ENCODE measurements at regions not wholly inside any gene's neighbourhood (a gene's known extent, or its start where the extent isn't known, plus 50 kb on each side); places are given as distances from the start of the nearest gene placed in this dataset.

GRCh38 chr5:2185646-2186471 is 303.1 kb upstream of the IRX4 start:
- no peak overlapping the region for H3K27ac ChIP-seq (ENCODE audit: low read depth, low read length)
- no peaks in the 10 kb centered on the region for H3K36me3 ChIP-seq (ENCODE audit: insufficient read depth, low read length)
- no peak overlapping the region for H3K4me3 ChIP-seq (ENCODE audit: low read depth in 1 of 2, low read length in 2 of 2)
- H3K4me1 ChIP-seq (ENCODE audit: insufficient read depth, low read length), result no peaks in the 10 kb centered on the region
- no peaks in the 10 kb centered on the region for H3K27me3 ChIP-seq (ENCODE audit: control insufficient read depth in 1 of 2, insufficient read depth in 2 of 2, low read length in 2 of 2)
- H3K9me3 ChIP-seq (ENCODE audit: low read length), result no peaks in the 10 kb centered on the region
- H3K9ac ChIP-seq (ENCODE audit: low read length), result no peak overlapping the region

- no peaks in the 10 kb centered on the region for H3K9me3 ChIP-seq (ENCODE audit: low read length)
- no peaks in the 10 kb centered on the region for H3K4me1 ChIP-seq (ENCODE audit: insufficient read depth, low read length)
- H3K4me3 ChIP-seq (ENCODE audit: low read depth in 1 of 2, low read length in 2 of 2), result no peak overlapping the region
- H3K9ac ChIP-seq (ENCODE audit: low read length), result no peak overlapping the region
- H3K27me3 ChIP-seq (ENCODE audit: control insufficient read depth in 1 of 2, insufficient read depth in 2 of 2, low read length in 2 of 2), result no peaks in the 10 kb centered on the region
- no peaks in the 10 kb centered on the region for H3K36me3 ChIP-seq (ENCODE audit: insufficient read depth, low read length)
- H3K27ac ChIP-seq (ENCODE audit: low read depth, low read length), result no peak overlapping the region
These were observed 302.1 kb upstream of the IRX4 start for GRCh38 chr5:2184563-2185540.

GRCh38 chr5:2184026-2184366 is 301.3 kb upstream of the IRX4 start:
- no peak overlapping the region for H3K9ac ChIP-seq (ENCODE audit: low read length)
- H3K9me3 ChIP-seq (ENCODE audit: low read length), result no peaks in the 10 kb centered on the region
- no peaks in the 10 kb centered on the region for H3K4me1 ChIP-seq (ENCODE audit: insufficient read depth, low read length)
- no peak overlapping the region for H3K4me3 ChIP-seq (ENCODE audit: low read depth in 1 of 2, low read length in 2 of 2)
- no peaks in the 10 kb centered on the region for H3K27me3 ChIP-seq (ENCODE audit: control insufficient read depth in 1 of 2, insufficient read depth in 2 of 2, low read length in 2 of 2)
- H3K36me3 ChIP-seq (ENCODE audit: insufficient read depth, low read length), result no peaks in the 10 kb centered on the region
- no peak overlapping the region for H3K27ac ChIP-seq (ENCODE audit: low read depth, low read length)

DNA sequence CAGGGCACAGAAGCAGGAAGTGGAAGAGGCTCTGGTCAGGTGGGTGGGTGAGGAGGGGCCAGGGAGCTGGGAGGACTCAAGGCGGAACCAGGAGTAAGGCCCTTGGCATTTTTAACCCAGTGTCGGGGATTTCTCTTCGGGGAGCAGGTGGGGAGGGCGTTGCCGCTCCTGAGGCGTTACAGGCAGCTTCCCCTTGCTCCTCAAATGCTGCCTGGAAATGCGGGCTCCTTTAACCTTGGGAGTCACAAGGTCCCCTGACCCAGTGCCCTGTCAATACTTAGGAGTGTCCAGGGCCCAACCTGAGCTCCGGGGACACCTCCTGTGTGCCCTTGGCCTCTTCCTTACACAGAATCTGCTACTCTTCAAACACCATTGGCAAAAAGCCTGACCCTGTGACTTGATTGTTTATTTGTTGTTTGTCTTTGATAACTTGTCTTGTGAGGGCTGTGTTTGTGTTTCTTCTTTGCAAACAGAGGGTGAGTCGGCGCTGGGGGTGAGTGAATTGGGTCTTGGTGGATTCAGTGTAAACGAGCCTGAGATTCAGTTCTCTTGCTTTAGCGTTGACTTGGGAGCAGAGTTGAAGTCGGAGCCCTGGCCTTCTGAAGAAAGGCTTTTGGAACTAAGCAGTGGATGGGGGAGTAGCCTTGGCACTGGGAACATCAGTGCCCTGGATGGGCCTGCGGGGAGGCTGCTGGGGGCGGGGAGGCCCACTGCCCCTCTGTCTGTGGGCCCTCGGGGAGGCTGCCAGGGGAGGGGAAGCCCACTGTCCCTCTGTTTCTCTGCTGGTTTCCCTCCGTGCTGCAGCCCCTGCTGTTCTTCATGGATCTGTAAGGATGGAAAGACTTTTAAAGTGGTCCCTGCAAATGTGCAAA is 300.7 kb upstream of the IRX4 start:
- Histone ChIP-seq H3K27me3 (ENCODE audit: control insufficient read depth in 1 of 2, insufficient read depth in 2 of 2, low read length in 2 of 2) (no peaks in the 10 kb centered on the region), H3K4me3 (ENCODE audit: low read depth in 1 of 2, low read length in 2 of 2) (no peak overlapping the region), H3K9ac (ENCODE audit: low read length) (no peak overlapping the region), H3K27ac (ENCODE audit: low read depth, low read length) (no peak overlapping the region), H3K4me1 (ENCODE audit: insufficient read depth, low read length) (no peaks in the 10 kb centered on the region), H3K36me3 (ENCODE audit: insufficient read depth, low read length) (no peaks in the 10 kb centered on the region), H3K9me3 (ENCODE audit: low read length) (no peaks in the 10 kb centered on the region)

- no peak overlapping the region for H3K4me3 ChIP-seq (ENCODE audit: low read depth in 1 of 2, low read length in 2 of 2)
- H3K9me3 ChIP-seq (ENCODE audit: low read length), result no peaks in the 10 kb centered on the region
- no peaks in the 10 kb centered on the region for H3K36me3 ChIP-seq (ENCODE audit: insufficient read depth, low read length)
- H3K4me1 ChIP-seq (ENCODE audit: insufficient read depth, low read length), result no peaks in the 10 kb centered on the region
- H3K9ac ChIP-seq (ENCODE audit: low read length), result no peak overlapping the region
- no peak overlapping the region for H3K27ac ChIP-seq (ENCODE audit: low read depth, low read length)
- H3K27me3 ChIP-seq (ENCODE audit: control insufficient read depth in 1 of 2, insufficient read depth in 2 of 2, low read length in 2 of 2), result no peaks in the 10 kb centered on the region
These were observed 299.3 kb upstream of the IRX4 start for GRCh38 chr5:2182020-2182419.

GRCh38 chr5:2181557-2181956 is 298.8 kb upstream of the IRX4 start:
- no peak overlapping the region for H3K9ac ChIP-seq (ENCODE audit: low read length)
- H3K36me3 ChIP-seq (ENCODE audit: insufficient read depth, low read length), result no peaks in the 10 kb centered on the region
- H3K4me3 ChIP-seq (ENCODE audit: low read depth in 1 of 2, low read length in 2 of 2), result no peak overlapping the region
- no peaks in the 10 kb centered on the region for H3K27me3 ChIP-seq (ENCODE audit: control insufficient read depth in 1 of 2, insufficient read depth in 2 of 2, low read length in 2 of 2)
- no peaks in the 10 kb centered on the region for H3K9me3 ChIP-seq (ENCODE audit: low read length)
- H3K4me1 ChIP-seq (ENCODE audit: insufficient read depth, low read length), result no peaks in the 10 kb centered on the region
- no peak overlapping the region for H3K27ac ChIP-seq (ENCODE audit: low read depth, low read length)

GRCh38 chr5:2181149-2181548 is 298.4 kb upstream of the IRX4 start:
- Histone ChIP-seq H3K27me3 (ENCODE audit: control insufficient read depth in 1 of 2, insufficient read depth in 2 of 2, low read length in 2 of 2) (no peaks in the 10 kb centered on the region), H3K27ac (ENCODE audit: low read depth, low read length) (no peak overlapping the region), H3K9ac (ENCODE audit: low read length) (no peak overlapping the region), H3K9me3 (ENCODE audit: low read length) (no peaks in the 10 kb centered on the region), H3K4me3 (ENCODE audit: low read depth in 1 of 2, low read length in 2 of 2) (no peak overlapping the region), H3K4me1 (ENCODE audit: insufficient read depth, low read length) (no peaks in the 10 kb centered on the region), H3K36me3 (ENCODE audit: insufficient read depth, low read length) (no peaks in the 10 kb centered on the region)

DNA sequence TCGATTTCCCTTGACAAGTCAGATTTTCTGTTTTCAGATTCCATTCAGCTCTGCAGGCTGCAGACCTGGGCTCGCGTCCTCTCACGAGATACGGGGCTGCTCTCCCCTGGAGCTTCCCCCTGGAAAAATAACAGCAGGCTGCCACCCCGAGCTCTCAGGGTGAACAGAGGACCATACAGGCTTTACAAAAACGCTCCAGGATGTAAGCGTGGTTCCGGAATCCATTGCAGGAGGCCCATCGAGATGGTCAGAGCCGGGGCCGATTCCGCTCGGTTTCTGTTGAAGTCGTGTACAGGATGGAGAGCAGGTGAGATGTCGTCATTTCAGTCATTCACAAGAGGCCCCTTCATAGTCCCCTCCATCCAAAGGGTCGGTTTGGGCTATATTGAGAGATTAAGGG is 297.7 kb upstream of the IRX4 start:
- no peaks in the 10 kb centered on the region for H3K36me3 ChIP-seq (ENCODE audit: insufficient read depth, low read length)
- no peaks in the 10 kb centered on the region for H3K4me1 ChIP-seq (ENCODE audit: insufficient read depth, low read length)
- H3K4me3 ChIP-seq (ENCODE audit: low read depth in 1 of 2, low read length in 2 of 2), result no peak overlapping the region
- H3K27me3 ChIP-seq (ENCODE audit: control insufficient read depth in 1 of 2, insufficient read depth in 2 of 2, low read length in 2 of 2), result peaks cover 0 to 4% of the 10 kb centered on the region in 2 donors
- no peak overlapping the region for H3K27ac ChIP-seq (ENCODE audit: low read depth, low read length)
- no peak overlapping the region for H3K9ac ChIP-seq (ENCODE audit: low read length)
- no peaks in the 10 kb centered on the region for H3K9me3 ChIP-seq (ENCODE audit: low read length)

- no peaks in the 10 kb centered on the region for H3K4me1 ChIP-seq (ENCODE audit: insufficient read depth, low read length)
- H3K36me3 ChIP-seq (ENCODE audit: insufficient read depth, low read length), result no peaks in the 10 kb centered on the region
- H3K9me3 ChIP-seq (ENCODE audit: low read length), result no peaks in the 10 kb centered on the region
- H3K9ac ChIP-seq (ENCODE audit: low read length), result no peak overlapping the region
- H3K27ac ChIP-seq (ENCODE audit: low read depth, low read length), result no peak overlapping the region
- peaks cover 0 to 4% of the 10 kb centered on the region in 2 donors for H3K27me3 ChIP-seq (ENCODE audit: control insufficient read depth in 1 of 2, insufficient read depth in 2 of 2, low read length in 2 of 2)
- H3K4me3 ChIP-seq (ENCODE audit: low read depth in 1 of 2, low read length in 2 of 2), result no peak overlapping the region
These were observed 297.1 kb upstream of the IRX4 start for GRCh38 chr5:2179861-2180260.

GRCh38 chr5:2178528-2178927 is 295.8 kb upstream of the IRX4 start:
- H3K9ac ChIP-seq (ENCODE audit: low read length), result no peak overlapping the region
- no peaks in the 10 kb centered on the region for H3K36me3 ChIP-seq (ENCODE audit: insufficient read depth, low read length)
- H3K27ac ChIP-seq (ENCODE audit: low read depth, low read length), result no peak overlapping the region
- peaks cover 0 to 4% of the 10 kb centered on the region in 2 donors for H3K27me3 ChIP-seq (ENCODE audit: control insufficient read depth in 1 of 2, insufficient read depth in 2 of 2, low read length in 2 of 2)
- no peak overlapping the region for H3K4me3 ChIP-seq (ENCODE audit: low read depth in 1 of 2, low read length in 2 of 2)
- no peaks in the 10 kb centered on the region for H3K4me1 ChIP-seq (ENCODE audit: insufficient read depth, low read length)
- H3K9me3 ChIP-seq (ENCODE audit: low read length), result no peaks in the 10 kb centered on the region

GRCh38 chr5:2178071-2178477 is 295.3 kb upstream of the IRX4 start:
- Histone ChIP-seq H3K4me3 (ENCODE audit: low read depth in 1 of 2, low read length in 2 of 2) (no peak overlapping the region), H3K27me3 (ENCODE audit: control insufficient read depth in 1 of 2, insufficient read depth in 2 of 2, low read length in 2 of 2) (peaks cover 0 to 4% of the 10 kb centered on the region in 2 donors), H3K36me3 (ENCODE audit: insufficient read depth, low read length) (no peaks in the 10 kb centered on the region), H3K4me1 (ENCODE audit: insufficient read depth, low read length) (no peaks in the 10 kb centered on the region), H3K9ac (ENCODE audit: low read length) (no peak overlapping the region), H3K9me3 (ENCODE audit: low read length) (no peaks in the 10 kb centered on the region), H3K27ac (ENCODE audit: low read depth, low read length) (no peak overlapping the region)
